ENCODE measurements at regions not wholly inside any gene's neighbourhood (a gene's known extent, or its start where the extent isn't known, plus 50 kb on each side); places are given as distances from the start of the nearest gene placed in this dataset.
"Not testable (repeated sequence)": the region's sequence is repeated elsewhere in the genome, so short reads cannot be mapped to it uniquely, and the experiment has no call there.

- Histone ChIP-seq H3K4me3 (no peak overlapping the region), H3K27ac (no peak overlapping the region), H3K36me3 (replicated peaks in 1 of 2) (no peaks in the 10 kb centered on the region), H3K9me3 (replicated peaks in 1 of 3) (no peaks in the 10 kb centered on the region), H3K4me1 (replicated peaks in 1 of 2) (no peaks in the 10 kb centered on the region), H3K27me3 (no peaks in the 10 kb centered on the region)
- intact Hi-C loops (cut with DNase I): no loop called here
- DNase-seq: no peak
- 58 to 94% (median 80%) methylated on average over 2 of the region's 2 CpGs for WGBS, 4 donors
- TF ChIP-seq CTCF (IDR thresholded peaks at IDR 0.05) (no peak), POLR2A (IDR thresholded peaks at IDR 0.05) (no peak)
These were observed 135.0 kb upstream of the PRR16 start for GRCh38 chr5:120329095-120329494.

GRCh38 chr5:120330558-120330957, 133.5 kb upstream of the PRR16 start:
- TF ChIP-seq CTCF (IDR thresholded peaks at IDR 0.05) (no peak), POLR2A (IDR thresholded peaks at IDR 0.05) (no peak)
- Histone ChIP-seq H3K27me3 (no peaks in the 10 kb centered on the region), H3K4me1 (replicated peaks in 1 of 2) (no peaks in the 10 kb centered on the region), H3K27ac (no peak overlapping the region), H3K36me3 (replicated peaks in 1 of 2) (no peaks in the 10 kb centered on the region), H3K9me3 (replicated peaks in 1 of 3) (no peaks in the 10 kb centered on the region), H3K4me3 (no peak overlapping the region)
- WGBS, 4 donors: 41 to 58% (median 49%) methylated on average over 1 of the region's 1 CpG
- intact Hi-C loops (cut with DNase I): no loop called here
- DNase-seq: no peak

GRCh38 chr5:120344181-120344580, 119.9 kb upstream of the PRR16 start:
- H3K4me1 ChIP-seq (replicated peaks in 1 of 2): no peaks in the 10 kb centered on the region
- 67 to 74% (median 71%) methylated on average over 4 of the region's 4 CpGs for WGBS, 4 donors
- DNase-seq: no peak
- intact Hi-C loops (cut with DNase I): no loop called here
- H3K36me3 ChIP-seq (replicated peaks in 1 of 2): no peaks in the 10 kb centered on the region
- no peaks in the 10 kb centered on the region for H3K9me3 ChIP-seq (replicated peaks in 1 of 3)
- no peak overlapping the region for H3K27ac ChIP-seq
- TF ChIP-seq POLR2A (IDR thresholded peaks at IDR 0.05) (no peak), CTCF (IDR thresholded peaks at IDR 0.05) (no peak)
- H3K27me3 ChIP-seq: no peaks in the 10 kb centered on the region
- no peak overlapping the region for H3K4me3 ChIP-seq

DNA sequence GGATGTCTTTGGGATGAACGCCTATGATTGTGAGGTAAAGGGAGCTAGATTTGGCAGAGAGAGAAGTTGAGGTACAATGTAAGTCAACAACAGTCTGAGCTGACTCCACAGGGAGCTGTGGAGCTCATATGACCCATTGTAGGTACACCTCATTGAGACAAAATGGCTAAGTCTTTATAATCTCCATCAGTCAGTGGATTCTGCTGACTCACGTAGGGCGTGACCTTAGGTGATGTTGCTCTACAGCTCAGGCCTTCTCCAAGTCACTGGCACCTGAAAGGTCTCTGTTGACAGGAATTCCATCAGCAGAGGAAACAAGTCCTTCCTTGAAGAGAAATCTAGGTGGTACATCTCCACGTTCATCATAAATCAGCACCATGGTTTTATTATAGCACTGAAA, 118.2 kb upstream of the PRR16 start:
- intact Hi-C loops (cut with DNase I): no loop called here
- WGBS, 4 donors: 84 to 90% (median 89%) methylated on average over 4 of the region's 4 CpGs
- H3K36me3 ChIP-seq (replicated peaks in 1 of 2): no peaks in the 10 kb centered on the region
- no peak overlapping the region for H3K27ac ChIP-seq
- H3K9me3 ChIP-seq (replicated peaks in 1 of 3): no peaks in the 10 kb centered on the region
- TF ChIP-seq POLR2A (IDR thresholded peaks at IDR 0.05) (no peak), CTCF (IDR thresholded peaks at IDR 0.05) (no peak)
- no peak for DNase-seq
- H3K4me3 ChIP-seq: no peak overlapping the region
- no peaks in the 10 kb centered on the region for H3K4me1 ChIP-seq (replicated peaks in 1 of 2)
- no peaks in the 10 kb centered on the region for H3K27me3 ChIP-seq

DNA sequence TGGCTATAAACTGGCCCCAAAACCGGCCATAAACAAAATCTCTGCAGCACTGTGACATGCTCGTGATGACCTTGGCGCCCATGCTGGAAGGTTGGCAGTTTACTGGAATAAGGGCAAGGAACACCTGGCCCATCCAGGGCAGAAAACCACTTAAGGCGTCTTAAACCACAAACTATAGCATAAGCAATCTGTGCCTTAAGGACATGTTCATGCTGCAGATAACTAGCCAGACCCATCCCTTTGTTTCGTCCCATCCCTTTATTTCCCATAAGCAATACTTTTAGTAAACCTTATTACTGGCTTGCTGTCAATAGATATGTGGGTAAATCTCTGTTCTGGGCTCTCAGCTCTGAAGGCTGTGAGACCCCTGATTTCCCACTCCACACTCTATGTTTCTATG, 113.0 kb upstream of the PRR16 start:
- intact Hi-C loops (cut with DNase I): not testable (repeated sequence)
- WGBS, 4 donors: 83 to 89% (median 85%) methylated on average over 5 of the region's 5 CpGs

More for the DNA sequence above, 113.0 kb upstream of the PRR16 start:
- not testable (repeated sequence) for H3K4me3 ChIP-seq; H3K9me3 ChIP-seq (replicated peaks in 1 of 3); H3K36me3 ChIP-seq (replicated peaks in 1 of 2); H3K27ac ChIP-seq; H3K4me1 ChIP-seq (replicated peaks in 1 of 2); H3K27me3 ChIP-seq; DNase-seq
